ENCODE measurements at regions not wholly inside any gene's neighbourhood (a gene's known extent, or its start where the extent isn't known, plus 50 kb on each side); places are given as distances from the start of the nearest gene placed in this dataset.

GRCh38 chr11:8340296-8340695 lies 76.6 kb upstream of the LMO1 start:
- TF ChIP-seq Cebpa-rat (IDR thresholded peaks at IDR 0.05): no peak

GRCh38 chr11:8339592-8340022 lies 75.9 kb upstream of the LMO1 start:
- Histone ChIP-seq H3K36me3 (no peaks in the 10 kb centered on the region), H3K4me3 (no peak overlapping the region), H3K9me3 (no peaks in the 10 kb centered on the region), H3K9ac (no peak overlapping the region), H4K20me1 (no peaks in the 10 kb centered on the region), H3K4me2 (no peak overlapping the region), H3K27me3 (no peaks in the 10 kb centered on the region), H3K27ac (no peak overlapping the region), H3K4me1 (peaks cover 51% of the 10 kb centered on the region)
- no peak for TF ChIP-seq Cebpa-rat (IDR thresholded peaks at IDR 0.05)

More at GRCh38 chr11:8340296-8340695, 76.6 kb upstream of the LMO1 start:
- peaks cover 44% of the 10 kb centered on the region for H3K4me1 ChIP-seq
- H3K4me2 ChIP-seq: no peak overlapping the region
- H3K36me3 ChIP-seq: no peaks in the 10 kb centered on the region
- no peak overlapping the region for H3K9ac ChIP-seq
- H4K20me1 ChIP-seq: no peaks in the 10 kb centered on the region
- no peak overlapping the region for H3K4me3 ChIP-seq
- H3K27me3 ChIP-seq: no peaks in the 10 kb centered on the region
- H3K27ac ChIP-seq: no peak overlapping the region
- H3K9me3 ChIP-seq: no peaks in the 10 kb centered on the region

GRCh38 chr11:8338138-8338537 lies 74.5 kb upstream of the LMO1 start:
- no peak overlapping the region for H3K4me3 ChIP-seq
- H3K9me3 ChIP-seq: no peaks in the 10 kb centered on the region
- H3K27me3 ChIP-seq: no peaks in the 10 kb centered on the region
- H3K36me3 ChIP-seq: no peaks in the 10 kb centered on the region
- 0 out of 2 replicates have a peak overlapping the region, but pooled peaks have one; percentile 11 for H3K27ac ChIP-seq
- no peak overlapping the region for H3K9ac ChIP-seq
- no peak for TF ChIP-seq Cebpa-rat (IDR thresholded peaks at IDR 0.05)
- H3K4me2 ChIP-seq: peak overlapping the region; percentile 52
- no peaks in the 10 kb centered on the region for H4K20me1 ChIP-seq
- H3K4me1 ChIP-seq: peaks cover 57% of the 10 kb centered on the region

GRCh38 chr11:8337130-8337795 lies 73.6 kb upstream of the LMO1 start:
- H3K36me3 ChIP-seq: no peaks in the 10 kb centered on the region

GRCh38 chr11:8336356-8337129 lies 72.9 kb upstream of the LMO1 start:
- no peaks in the 10 kb centered on the region for H3K27me3 ChIP-seq
- H3K4me2 ChIP-seq: no peak overlapping the region
- H3K9me3 ChIP-seq: no peaks in the 10 kb centered on the region
- no peak overlapping the region for H3K27ac ChIP-seq
- H3K4me3 ChIP-seq: no peak overlapping the region
- H3K4me1 ChIP-seq: peaks cover 57% of the 10 kb centered on the region
- H3K36me3 ChIP-seq: no peaks in the 10 kb centered on the region
- no peaks in the 10 kb centered on the region for H4K20me1 ChIP-seq
- H3K9ac ChIP-seq: no peak overlapping the region
- TF ChIP-seq Cebpa-rat (IDR thresholded peaks at IDR 0.05): no peak

More at GRCh38 chr11:8337130-8337795, 73.6 kb upstream of the LMO1 start:
- peaks cover 57% of the 10 kb centered on the region for H3K4me1 ChIP-seq
- H3K27ac ChIP-seq: no peak overlapping the region
- no peak for TF ChIP-seq Cebpa-rat (IDR thresholded peaks at IDR 0.05)
- H3K9ac ChIP-seq: no peak overlapping the region
- no peak overlapping the region for H3K4me3 ChIP-seq
- H3K4me2 ChIP-seq: peak overlapping the region; percentile 52; the same call in 1 of the 2 replicates
- no peaks in the 10 kb centered on the region for H3K27me3 ChIP-seq
- no peaks in the 10 kb centered on the region for H4K20me1 ChIP-seq
- H3K9me3 ChIP-seq: no peaks in the 10 kb centered on the region

- Histone ChIP-seq H4K20me1 (no peaks in the 10 kb centered on the region), H3K36me3 (no peaks in the 10 kb centered on the region), H3K4me1 (peaks cover 62% of the 10 kb centered on the region), H3K27me3 (no peaks in the 10 kb centered on the region), H3K9me3 (no peaks in the 10 kb centered on the region), H3K4me2 (no peak overlapping the region), H3K27ac (no peak overlapping the region), H3K9ac (no peak overlapping the region), H3K4me3 (no peak overlapping the region)
- no peak for TF ChIP-seq Cebpa-rat (IDR thresholded peaks at IDR 0.05)
Observed at GRCh38 chr11:8335683-8336082, 72.0 kb upstream of the LMO1 start.

- Histone ChIP-seq H3K27me3 (no peaks in the 10 kb centered on the region), H3K36me3 (no peaks in the 10 kb centered on the region), H3K9ac (no peak overlapping the region), H4K20me1 (no peaks in the 10 kb centered on the region), H3K4me1 (peaks cover 67% of the 10 kb centered on the region), H3K4me3 (no peak overlapping the region), H3K27ac (peak overlapping the region; percentile 68; the same call in 1 of the 2 replicates), H3K4me2 (peak overlapping the region; percentile 90; the same call in 1 of the 2 replicates), H3K9me3 (no peaks in the 10 kb centered on the region)
- TF ChIP-seq Cebpa-rat (IDR thresholded peaks at IDR 0.05): no peak
Observed at GRCh38 chr11:8335186-8335585, 71.5 kb upstream of the LMO1 start.

GRCh38 chr11:8333811-8334401 lies 70.2 kb upstream of the LMO1 start:
- Histone ChIP-seq H3K9ac (0 out of 2 replicates have a peak overlapping the region, but pooled peaks have one; percentile 21), H3K9me3 (no peaks in the 10 kb centered on the region), H3K4me3 (no peak overlapping the region), H3K27me3 (no peaks in the 10 kb centered on the region), H3K4me2 (peak overlapping the region; percentile 90), H4K20me1 (no peaks in the 10 kb centered on the region), H3K27ac (peak overlapping the region; percentile 68), H3K4me1 (peaks cover 80% of the 10 kb centered on the region), H3K36me3 (no peaks in the 10 kb centered on the region)
- TF ChIP-seq Cebpa-rat (IDR thresholded peaks at IDR 0.05): no peak

- H3K9ac ChIP-seq: peak overlapping the region; percentile 56; the same call in 1 of the 2 replicates
- TF ChIP-seq Cebpa-rat (IDR thresholded peaks at IDR 0.05): no peak
- peak overlapping the region; percentile 90 for H3K4me2 ChIP-seq
- H3K27me3 ChIP-seq: no peaks in the 10 kb centered on the region
- no peaks in the 10 kb centered on the region for H4K20me1 ChIP-seq
- no peak overlapping the region for H3K4me3 ChIP-seq
- H3K27ac ChIP-seq: peak overlapping the region; percentile 68
- no peaks in the 10 kb centered on the region for H3K9me3 ChIP-seq
- H3K4me1 ChIP-seq: peaks cover 82% of the 10 kb centered on the region
- no peaks in the 10 kb centered on the region for H3K36me3 ChIP-seq
Observed at GRCh38 chr11:8333376-8333775, 69.7 kb upstream of the LMO1 start.

GRCh38 chr11:8332891-8333290 lies 69.2 kb upstream of the LMO1 start:
- Histone ChIP-seq H3K4me2 (peak overlapping the region; percentile 90), H3K4me1 (peaks cover 82% of the 10 kb centered on the region), H3K27me3 (no peaks in the 10 kb centered on the region), H3K4me3 (no peak overlapping the region), H3K9me3 (no peaks in the 10 kb centered on the region), H3K9ac (peak overlapping the region; percentile 56), H3K27ac (peak overlapping the region; percentile 68), H4K20me1 (no peaks in the 10 kb centered on the region), H3K36me3 (no peaks in the 10 kb centered on the region)
- no peak for TF ChIP-seq Cebpa-rat (IDR thresholded peaks at IDR 0.05)
